ENCODE measurements at regions not wholly inside any gene's neighbourhood (a gene's known extent, or its start where the extent isn't known, plus 50 kb on each side); places are given as distances from the start of the nearest gene placed in this dataset.

DNA sequence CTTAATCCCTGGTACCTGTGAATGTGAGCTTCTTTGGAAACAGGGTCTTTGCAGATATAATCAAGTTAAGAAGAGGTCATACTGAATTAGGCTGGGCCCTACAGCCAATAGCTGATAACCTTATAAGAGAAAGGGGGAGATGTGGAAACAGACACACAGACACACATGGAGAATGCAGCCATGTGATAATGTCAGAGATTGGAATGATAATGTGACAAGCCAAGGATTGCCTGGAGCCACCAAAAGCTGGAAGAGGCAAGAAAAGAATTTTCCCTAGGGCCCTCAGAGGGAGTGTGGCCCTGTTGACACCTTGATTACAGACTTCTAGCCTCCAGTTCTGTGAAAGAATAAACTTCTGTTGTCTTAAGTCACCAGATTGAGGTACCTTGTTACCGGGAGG lies 114.5 kb upstream of the SOD1 start:
- FAIRE-seq (no peak), ATAC-seq (no peak), DNase-seq (no peak)
- TF ChIP-seq, protein P1, sequence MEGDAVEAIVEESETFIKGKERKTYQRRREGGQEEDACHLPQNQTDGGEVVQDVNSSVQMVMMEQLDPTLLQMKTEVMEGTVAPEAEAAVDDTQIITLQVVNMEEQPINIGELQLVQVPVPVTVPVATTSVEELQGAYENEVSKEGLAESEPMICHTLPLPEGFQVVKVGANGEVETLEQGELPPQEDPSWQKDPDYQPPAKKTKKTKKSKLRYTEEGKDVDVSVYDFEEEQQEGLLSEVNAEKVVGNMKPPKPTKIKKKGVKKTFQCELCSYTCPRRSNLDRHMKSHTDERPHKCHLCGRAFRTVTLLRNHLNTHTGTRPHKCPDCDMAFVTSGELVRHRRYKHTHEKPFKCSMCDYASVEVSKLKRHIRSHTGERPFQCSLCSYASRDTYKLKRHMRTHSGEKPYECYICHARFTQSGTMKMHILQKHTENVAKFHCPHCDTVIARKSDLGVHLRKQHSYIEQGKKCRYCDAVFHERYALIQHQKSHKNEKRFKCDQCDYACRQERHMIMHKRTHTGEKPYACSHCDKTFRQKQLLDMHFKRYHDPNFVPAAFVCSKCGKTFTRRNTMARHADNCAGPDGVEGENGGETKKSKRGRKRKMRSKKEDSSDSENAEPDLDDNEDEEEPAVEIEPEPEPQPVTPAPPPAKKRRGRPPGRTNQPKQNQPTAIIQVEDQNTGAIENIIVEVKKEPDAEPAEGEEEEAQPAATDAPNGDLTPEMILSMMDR (IDR thresholded peaks at IDR 0.05), result no peak
- H3K4me3 ChIP-seq, result no peak overlapping the region
- no peaks in the 10 kb centered on the region for H3K4me1 ChIP-seq
- H3K36me3 ChIP-seq, result no peaks in the 10 kb centered on the region
- WGBS, 2 donors, result 65 to 80% methylated on average over 1 of the region's 1 CpG
- no peaks in the 10 kb centered on the region for H3K27me3 ChIP-seq
- intact Hi-C loops (cut with DNase I), result no loop called here
- H3K27ac ChIP-seq, result no peak overlapping the region
- H3K9me3 ChIP-seq, result no peaks in the 10 kb centered on the region

GRCh38 chr21:31543191-31543590 lies 116.3 kb upstream of the SOD1 start:
- DNase-seq (no peak), FAIRE-seq (no peak), ATAC-seq (no peak)
- H3K4me1 ChIP-seq, result no peaks in the 10 kb centered on the region
- H3K27me3 ChIP-seq, result no peaks in the 10 kb centered on the region
- TF ChIP-seq, protein P1 (IDR thresholded peaks at IDR 0.05), result no peak
- H3K9me3 ChIP-seq, result no peaks in the 10 kb centered on the region
- no peak overlapping the region for H3K27ac ChIP-seq
- H3K36me3 ChIP-seq, result no peaks in the 10 kb centered on the region
- no peak overlapping the region for H3K4me3 ChIP-seq
- intact Hi-C loops (cut with DNase I), result no loop called here
- 78 to 82% methylated on average over 16 of the region's 16 CpGs for WGBS, 2 donors

DNA sequence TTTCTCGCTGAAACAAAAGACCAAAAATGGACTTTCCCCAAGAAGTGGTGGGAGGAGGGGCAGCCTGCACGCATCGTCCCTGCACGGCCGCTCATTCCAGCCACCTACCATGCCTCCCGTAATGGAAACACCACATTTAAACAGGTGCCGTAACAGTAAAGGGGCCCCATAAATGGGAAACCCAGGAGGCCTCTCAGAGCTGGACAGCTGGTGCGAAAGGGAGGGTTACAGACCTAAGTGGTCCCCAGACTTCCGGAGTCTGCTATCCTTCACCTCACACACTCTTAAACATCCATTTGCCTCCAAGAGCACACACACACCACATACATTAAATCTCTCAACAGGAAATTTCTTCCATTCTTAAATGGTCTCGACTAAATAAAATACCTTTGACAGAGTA lies 120.7 kb upstream of the SOD1 start:
- Histone ChIP-seq H3K4me1 (no peaks in the 10 kb centered on the region), H3K27me3 (no peaks in the 10 kb centered on the region), H3K36me3 (no peaks in the 10 kb centered on the region), H3K27ac (no peak overlapping the region), H3K9me3 (no peaks in the 10 kb centered on the region), H3K4me3 (no peak overlapping the region)
- WGBS, 2 donors, result 61 to 70% methylated on average over 10 of the region's 10 CpGs
- no peak for FAIRE-seq
- DNase-seq, result no peak
- intact Hi-C loops (cut with DNase I), result no loop called here
- TF ChIP-seq, protein P1 (IDR thresholded peaks at IDR 0.05), result no peak
- ATAC-seq, result no peak

GRCh38 chr21:31537872-31538576 lies 121.5 kb upstream of the SOD1 start:
- FAIRE-seq (no peak), ATAC-seq (no peak), DNase-seq (no peak)
- WGBS, 2 donors, result 73 to 80% methylated on average over 10 of the region's 10 CpGs
- Histone ChIP-seq H3K9me3 (no peaks in the 10 kb centered on the region), H3K27ac (no peak overlapping the region), H3K4me1 (no peaks in the 10 kb centered on the region), H3K27me3 (no peaks in the 10 kb centered on the region), H3K4me3 (no peak overlapping the region), H3K36me3 (no peaks in the 10 kb centered on the region)
- intact Hi-C loops (cut with DNase I), result no loop called here
- TF ChIP-seq, protein P1 (IDR thresholded peaks at IDR 0.05), result no peak

DNA sequence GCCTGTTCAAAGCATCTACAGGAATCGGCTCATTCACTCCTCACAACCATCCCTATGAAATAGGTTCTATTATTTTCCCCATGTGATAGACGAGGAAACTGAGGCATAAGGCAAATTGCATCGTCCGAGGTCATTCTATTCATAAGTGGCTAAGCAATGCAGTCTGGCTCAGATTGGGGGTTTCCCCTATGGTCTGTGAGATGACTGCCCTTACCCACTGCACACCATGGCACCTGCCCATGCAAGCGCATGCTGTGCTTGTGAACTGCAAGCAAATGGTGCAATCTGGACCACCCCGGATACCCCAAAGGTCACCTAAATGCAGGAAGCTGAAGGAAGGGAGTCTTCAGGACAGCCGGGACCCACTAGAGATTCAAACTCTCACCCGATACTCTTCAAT lies 123.4 kb upstream of the SOD1 start:
- H3K9me3 ChIP-seq, result no peaks in the 10 kb centered on the region
- 77 to 81% methylated on average over 8 of the region's 8 CpGs for WGBS, 2 donors
- no peak for FAIRE-seq
- H3K4me3 ChIP-seq, result no peak overlapping the region
- TF ChIP-seq, protein P1 (IDR thresholded peaks at IDR 0.05), result no peak
- H3K27ac ChIP-seq, result no peak overlapping the region
- intact Hi-C loops (cut with DNase I), result no loop called here
- DNase-seq, result no peak
- H3K36me3 ChIP-seq, result no peaks in the 10 kb centered on the region
- no peak for ATAC-seq
- no peaks in the 10 kb centered on the region for H3K4me1 ChIP-seq
- H3K27me3 ChIP-seq, result no peaks in the 10 kb centered on the region
